ENCODE measurements at regions not wholly inside any gene's neighbourhood (a gene's known extent, or its start where the extent isn't known, plus 50 kb on each side); places are given as distances from the start of the nearest gene placed in this dataset.

DNA sequence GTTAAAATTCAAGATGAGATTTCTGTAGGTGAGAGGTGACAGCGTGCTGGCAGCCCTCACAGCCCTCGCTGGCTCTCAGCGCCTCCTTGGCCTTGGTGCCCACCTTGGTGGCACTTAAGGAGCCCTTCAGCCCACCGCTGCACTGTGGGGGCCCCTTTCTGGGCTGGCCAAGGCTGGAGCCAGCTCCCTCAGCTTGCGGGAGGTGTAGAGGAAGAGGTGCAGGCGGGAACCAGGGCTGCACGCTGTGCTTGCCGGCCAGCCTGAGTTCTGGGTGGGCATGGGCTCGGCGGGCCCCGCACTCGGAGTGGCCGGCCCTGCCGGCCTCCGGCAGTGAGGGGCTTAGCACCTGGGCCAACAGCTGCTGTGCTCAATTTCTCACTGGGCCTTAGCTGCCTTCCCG, 320.0 kb upstream of the VWC2 start:
- DNase-seq: no peak

DNA sequence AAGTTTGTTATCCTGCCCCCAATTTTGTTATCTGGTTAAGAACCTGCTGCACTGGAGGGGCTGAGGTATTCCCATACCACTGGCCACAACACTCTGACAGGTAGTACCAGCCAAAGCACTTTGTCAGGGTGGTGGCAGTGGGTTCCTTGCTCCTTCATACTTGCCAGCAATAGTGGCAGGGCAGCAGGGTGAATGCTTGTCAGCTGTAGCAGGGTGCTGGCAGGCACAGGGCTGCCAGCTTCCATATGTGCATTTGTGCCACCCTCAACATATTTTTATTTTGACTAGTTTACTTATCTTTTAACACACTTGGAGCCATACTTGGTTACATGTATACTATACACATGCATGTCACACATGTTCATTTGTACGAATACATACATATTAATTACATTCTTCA, 294.0 kb upstream of the VWC2 start:
- no peaks in the 10 kb centered on the region for H3K4me1 ChIP-seq
- intact Hi-C loops (cut with DNase I; ENCODE audit: low total_unique reads): no loop called here
- in situ Hi-C loops (cut with MboI; ENCODE audit: low sequenced_read_pairs in 4 of 4): no loop called here
- H3K27ac ChIP-seq: no peak overlapping the region
- H3K36me3 ChIP-seq: no peaks in the 10 kb centered on the region
- no peaks in the 10 kb centered on the region for H3K9me3 ChIP-seq
- TF ChIP-seq, protein P1, sequence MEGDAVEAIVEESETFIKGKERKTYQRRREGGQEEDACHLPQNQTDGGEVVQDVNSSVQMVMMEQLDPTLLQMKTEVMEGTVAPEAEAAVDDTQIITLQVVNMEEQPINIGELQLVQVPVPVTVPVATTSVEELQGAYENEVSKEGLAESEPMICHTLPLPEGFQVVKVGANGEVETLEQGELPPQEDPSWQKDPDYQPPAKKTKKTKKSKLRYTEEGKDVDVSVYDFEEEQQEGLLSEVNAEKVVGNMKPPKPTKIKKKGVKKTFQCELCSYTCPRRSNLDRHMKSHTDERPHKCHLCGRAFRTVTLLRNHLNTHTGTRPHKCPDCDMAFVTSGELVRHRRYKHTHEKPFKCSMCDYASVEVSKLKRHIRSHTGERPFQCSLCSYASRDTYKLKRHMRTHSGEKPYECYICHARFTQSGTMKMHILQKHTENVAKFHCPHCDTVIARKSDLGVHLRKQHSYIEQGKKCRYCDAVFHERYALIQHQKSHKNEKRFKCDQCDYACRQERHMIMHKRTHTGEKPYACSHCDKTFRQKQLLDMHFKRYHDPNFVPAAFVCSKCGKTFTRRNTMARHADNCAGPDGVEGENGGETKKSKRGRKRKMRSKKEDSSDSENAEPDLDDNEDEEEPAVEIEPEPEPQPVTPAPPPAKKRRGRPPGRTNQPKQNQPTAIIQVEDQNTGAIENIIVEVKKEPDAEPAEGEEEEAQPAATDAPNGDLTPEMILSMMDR (IDR thresholded peaks at IDR 0.05 in 4 of 5, conservative IDR thresholded peaks at IDR 0.05 in 1 of 5): no peak
- TF ChIP-seq POLR2A (IDR thresholded peaks at IDR 0.05): no peak
- DNase-seq: no peak
- no peak overlapping the region for H3K4me3 ChIP-seq
- no peaks in the 10 kb centered on the region for H3K27me3 ChIP-seq
- ATAC-seq: no peak

More for the DNA sequence above, 320.0 kb upstream of the VWC2 start:
- H3K9me3 ChIP-seq: no peaks in the 10 kb centered on the region
- H3K27ac ChIP-seq: no peak overlapping the region
- ATAC-seq: no peak
- H3K36me3 ChIP-seq: no peaks in the 10 kb centered on the region
- H3K4me1 ChIP-seq: no peaks in the 10 kb centered on the region
- in situ Hi-C loops (cut with MboI; ENCODE audit: low sequenced_read_pairs in 4 of 4) (no loop called here), intact Hi-C loops (cut with DNase I; ENCODE audit: low total_unique reads) (no loop called here)
- no peak for TF ChIP-seq POLR2A (IDR thresholded peaks at IDR 0.05)
- TF ChIP-seq, protein P1 (IDR thresholded peaks at IDR 0.05 in 4 of 5, conservative IDR thresholded peaks at IDR 0.05 in 1 of 5): no peak
- no peaks in the 10 kb centered on the region for H3K27me3 ChIP-seq
- no peak overlapping the region for H3K4me3 ChIP-seq

DNA sequence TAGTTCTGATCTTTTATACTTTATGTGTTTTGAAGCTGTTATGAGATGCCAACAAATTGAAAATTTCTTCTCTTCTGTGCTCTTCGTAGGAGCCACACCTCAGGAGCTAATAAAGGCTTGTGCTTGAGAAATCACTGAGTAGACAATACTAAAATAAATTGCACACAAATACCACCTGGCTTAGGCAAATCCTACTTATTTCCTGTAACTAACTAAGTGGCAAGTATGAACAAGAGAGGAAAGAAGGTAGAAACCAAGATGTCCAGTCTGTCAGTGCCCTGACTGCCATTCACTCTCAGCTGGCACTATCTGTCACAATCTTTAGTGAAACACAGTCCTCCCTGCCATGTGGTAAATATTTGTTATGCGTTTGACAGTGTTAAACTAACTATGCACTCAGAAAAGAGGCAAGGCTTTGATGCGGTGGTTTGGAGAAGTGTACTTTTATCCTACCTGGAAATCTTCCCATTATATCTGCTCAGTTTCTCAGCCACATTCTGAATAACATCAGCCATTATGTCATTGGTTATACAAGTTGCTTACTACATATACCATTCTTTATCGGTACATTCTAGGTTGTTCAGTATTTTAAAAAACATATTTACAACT, 293.4 kb upstream of the VWC2 start:
- H3K27ac ChIP-seq: no peak overlapping the region
- H3K4me3 ChIP-seq: no peak overlapping the region
- no peaks in the 10 kb centered on the region for H3K4me1 ChIP-seq
- H3K9me3 ChIP-seq: no peaks in the 10 kb centered on the region
- intact Hi-C loops (cut with DNase I; ENCODE audit: low total_unique reads) (no loop called here), in situ Hi-C loops (cut with MboI; ENCODE audit: low sequenced_read_pairs in 4 of 4) (no loop called here)
- TF ChIP-seq POLR2A (IDR thresholded peaks at IDR 0.05): no peak
- TF ChIP-seq, protein P1 (IDR thresholded peaks at IDR 0.05 in 4 of 5, conservative IDR thresholded peaks at IDR 0.05 in 1 of 5): no peak
- DNase-seq (no peak), ATAC-seq (no peak)
- no peaks in the 10 kb centered on the region for H3K36me3 ChIP-seq
- no peaks in the 10 kb centered on the region for H3K27me3 ChIP-seq

DNA sequence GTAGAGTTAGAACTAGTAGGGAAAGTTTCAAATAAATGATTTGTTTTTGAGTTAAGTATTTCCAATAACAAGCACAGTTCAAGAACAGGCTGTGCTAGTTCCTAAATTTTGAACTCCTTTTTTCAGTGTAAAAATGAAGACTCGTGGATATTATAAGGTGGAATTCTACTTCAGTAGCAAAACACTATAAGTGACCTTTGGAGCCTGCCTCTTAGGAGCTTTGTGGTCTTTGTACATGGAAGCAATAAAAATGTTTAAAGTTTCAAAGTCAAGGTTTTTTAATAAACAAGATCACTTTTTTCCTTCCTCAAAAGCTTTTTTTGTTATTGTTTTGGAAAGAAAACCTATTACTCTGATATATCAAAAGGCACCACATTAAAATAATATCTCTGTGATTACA, 292.4 kb upstream of the VWC2 start:
- H3K27ac ChIP-seq: no peak overlapping the region
- DNase-seq (no peak), ATAC-seq (no peak)
- intact Hi-C loops (cut with DNase I; ENCODE audit: low total_unique reads) (no loop called here), in situ Hi-C loops (cut with MboI; ENCODE audit: low sequenced_read_pairs in 4 of 4) (no loop called here)
- TF ChIP-seq, protein P1 (IDR thresholded peaks at IDR 0.05 in 4 of 5, conservative IDR thresholded peaks at IDR 0.05 in 1 of 5): no peak
- TF ChIP-seq POLR2A (IDR thresholded peaks at IDR 0.05): no peak
- no peak overlapping the region for H3K4me3 ChIP-seq
- H3K4me1 ChIP-seq: no peaks in the 10 kb centered on the region
- H3K36me3 ChIP-seq: no peaks in the 10 kb centered on the region
- no peaks in the 10 kb centered on the region for H3K27me3 ChIP-seq
- no peaks in the 10 kb centered on the region for H3K9me3 ChIP-seq

DNA sequence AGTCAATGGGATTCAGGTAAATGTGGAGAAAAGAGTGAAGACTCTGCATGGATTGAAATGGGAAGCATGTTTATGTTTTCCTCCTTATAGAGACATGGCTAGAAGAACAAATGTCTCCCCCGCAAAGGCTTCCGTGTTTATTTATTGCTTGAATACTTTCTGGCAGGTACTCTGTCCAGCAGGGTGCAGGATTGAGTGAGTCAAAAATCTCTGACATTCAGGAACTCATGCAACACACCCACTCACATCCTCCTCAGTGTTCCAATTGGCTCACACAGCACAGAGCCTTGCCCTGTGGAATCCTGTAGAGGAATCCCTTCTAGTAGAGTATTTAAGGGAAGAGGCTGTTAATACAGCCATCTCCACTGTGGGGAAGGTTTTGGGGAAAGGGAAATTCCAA, 290.3 kb upstream of the VWC2 start:
- Histone ChIP-seq H3K27me3 (no peaks in the 10 kb centered on the region), H3K4me3 (no peak overlapping the region), H3K27ac (no peak overlapping the region), H3K4me1 (no peaks in the 10 kb centered on the region), H3K36me3 (no peaks in the 10 kb centered on the region), H3K9me3 (no peaks in the 10 kb centered on the region)
- in situ Hi-C loops (cut with MboI; ENCODE audit: low sequenced_read_pairs in 4 of 4) (no loop called here), intact Hi-C loops (cut with DNase I; ENCODE audit: low total_unique reads) (no loop called here)
- TF ChIP-seq, protein P1 (IDR thresholded peaks at IDR 0.05 in 4 of 5, conservative IDR thresholded peaks at IDR 0.05 in 1 of 5): no peak
- TF ChIP-seq POLR2A (IDR thresholded peaks at IDR 0.05): no peak
- no peak for ATAC-seq
- DNase-seq: no peak
